ENCODE measurements at regions not wholly inside any gene's neighbourhood (a gene's known extent, or its start where the extent isn't known, plus 50 kb on each side); places are given as distances from the start of the nearest gene placed in this dataset.

DNA sequence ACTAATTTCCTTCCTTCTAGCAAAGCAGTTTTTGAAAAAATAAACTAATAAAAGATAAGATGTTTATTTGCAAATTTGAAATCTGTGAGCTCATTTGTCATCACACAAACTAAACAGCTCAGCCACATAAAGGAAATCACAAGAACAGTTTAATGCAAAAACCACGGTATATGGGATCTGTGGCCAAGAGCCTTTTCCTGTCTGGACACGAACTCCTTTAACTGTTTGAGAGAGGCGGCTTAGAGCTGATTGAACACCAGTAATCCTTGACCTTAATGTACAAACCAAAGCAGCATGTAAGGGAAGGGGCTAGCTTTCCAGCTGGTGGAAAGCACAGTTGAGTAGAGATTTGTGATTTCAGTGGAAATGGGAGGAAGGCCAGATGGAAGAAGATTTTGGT is 66.3 kb upstream of the SPINK5 start:
- no peak overlapping the region for H3K4me3 Mint-ChIP-seq
- no peaks in the 10 kb centered on the region for H3K27me3 Mint-ChIP-seq
- peaks cover 0 to 4% of the 10 kb centered on the region in 2 donors for H3K36me3 Mint-ChIP-seq
- Histone ChIP-seq H3K4me1 (ENCODE audit: insufficient read depth, low read length) (no peaks in the 10 kb centered on the region), H3K27me3 (ENCODE audit: insufficient read depth, low read length) (no peaks in the 10 kb centered on the region), H3K9me3 (ENCODE audit: control insufficient read depth in 1 of 2, low read length in 2 of 2) (no peaks in the 10 kb centered on the region), H3K27ac (ENCODE audit: low read depth, low read length) (no peak overlapping the region), H3K36me3 (ENCODE audit: insufficient read depth, low read length) (no peaks in the 10 kb centered on the region), H3K4me3 (ENCODE audit: low read length in 2 of 2) (no peak overlapping the region)
- H3K27ac Mint-ChIP-seq, result no peak overlapping the region
- POLR2A ChIA-PET (ENCODE audit: partially characterized antibody), result no interaction called here
- H3K4me1 Mint-ChIP-seq, result no peaks in the 10 kb centered on the region
- intact Hi-C loops (cut with micrococcal nuclease), result no loop called here
- DNase-seq, result no peak
- peaks cover 2 to 32% (median 26%) of the 10 kb centered on the region in 8 donors for H3K9me3 Mint-ChIP-seq
- CTCF ChIA-PET (ENCODE audit: partially characterized antibody), result no interaction called here

DNA sequence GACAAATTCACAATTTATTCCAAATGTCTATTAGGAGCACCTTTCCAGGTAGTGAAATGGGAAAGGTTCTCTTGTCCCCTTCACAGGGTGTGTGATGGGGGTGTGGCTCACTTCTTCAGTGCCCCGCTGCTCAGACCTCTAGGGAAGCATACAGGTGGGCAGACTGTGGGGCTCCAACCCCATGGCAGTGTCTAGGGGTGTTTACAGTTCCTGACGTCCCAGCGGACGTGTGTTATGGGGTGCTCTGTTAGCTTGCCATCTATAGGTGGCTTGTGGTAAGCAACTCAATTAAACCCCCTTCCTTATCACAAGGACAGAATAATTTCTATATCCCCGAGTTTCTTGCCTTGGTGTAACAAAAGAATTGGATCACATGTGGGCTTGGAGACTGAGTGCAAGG is 67.4 kb upstream of the SPINK5 start:
- no peaks in the 10 kb centered on the region for H3K4me1 ChIP-seq (ENCODE audit: insufficient read depth, low read length)
- Mint-ChIP-seq H3K4me1 (no peaks in the 10 kb centered on the region), H3K36me3 (peaks cover 0 to 4% of the 10 kb centered on the region in 2 donors)

DNA sequence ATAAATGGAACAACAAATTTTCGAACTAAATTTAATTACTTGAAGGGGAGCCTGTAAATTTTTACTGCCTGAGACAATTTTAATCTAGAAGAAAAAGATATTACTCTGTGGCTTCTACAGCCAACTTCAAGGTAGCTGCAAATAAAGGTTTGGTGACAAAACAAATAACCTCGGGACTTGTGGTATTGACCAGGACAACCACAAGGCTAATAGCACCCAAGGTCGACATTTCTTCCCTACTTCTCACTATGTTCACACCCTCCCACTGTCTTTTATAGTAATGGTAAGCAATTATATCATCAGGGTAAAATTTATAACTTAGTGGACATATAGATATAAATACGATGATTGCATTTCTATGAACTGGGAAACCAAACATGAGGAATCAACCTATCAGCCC is 67.9 kb upstream of the SPINK5 start:
- Mint-ChIP-seq H3K27ac (no peak overlapping the region), H3K4me3 (no peak overlapping the region), H3K36me3 (peaks cover 0 to 4% of the 10 kb centered on the region in 2 donors), H3K4me1 (no peaks in the 10 kb centered on the region), H3K27me3 (no peaks in the 10 kb centered on the region), H3K9me3 (peaks cover 2 to 19% (median 13%) of the 10 kb centered on the region in 8 donors)
- CTCF ChIA-PET (ENCODE audit: partially characterized antibody), result no interaction called here
- H3K36me3 ChIP-seq (ENCODE audit: insufficient read depth, low read length), result no peaks in the 10 kb centered on the region
- intact Hi-C loops (cut with micrococcal nuclease), result no loop called here
- no peak overlapping the region for H3K27ac ChIP-seq (ENCODE audit: low read depth, low read length)
- DNase-seq, result no peak
- H3K27me3 ChIP-seq (ENCODE audit: insufficient read depth, low read length), result no peaks in the 10 kb centered on the region
- POLR2A ChIA-PET (ENCODE audit: partially characterized antibody), result no interaction called here
- no peaks in the 10 kb centered on the region for H3K9me3 ChIP-seq (ENCODE audit: control insufficient read depth in 1 of 2, low read length in 2 of 2)
- no peak overlapping the region for H3K4me3 ChIP-seq (ENCODE audit: low read length in 2 of 2)
- H3K4me1 ChIP-seq (ENCODE audit: insufficient read depth, low read length), result no peaks in the 10 kb centered on the region

More for the DNA sequence above, 67.4 kb upstream of the SPINK5 start:
- Mint-ChIP-seq H3K27ac (no peak overlapping the region), H3K4me3 (no peak overlapping the region), H3K27me3 (no peaks in the 10 kb centered on the region), H3K9me3 (peaks cover 2 to 21% (median 18%) of the 10 kb centered on the region in 8 donors)
- intact Hi-C loops (cut with micrococcal nuclease), result no loop called here
- ChIA-PET POLR2A (ENCODE audit: partially characterized antibody) (no interaction called here), CTCF (ENCODE audit: partially characterized antibody) (no interaction called here)
- Histone ChIP-seq H3K27ac (ENCODE audit: low read depth, low read length) (no peak overlapping the region), H3K27me3 (ENCODE audit: insufficient read depth, low read length) (no peaks in the 10 kb centered on the region), H3K4me3 (ENCODE audit: low read length in 2 of 2) (no peak overlapping the region), H3K9me3 (ENCODE audit: control insufficient read depth in 1 of 2, low read length in 2 of 2) (no peaks in the 10 kb centered on the region), H3K36me3 (ENCODE audit: insufficient read depth, low read length) (no peaks in the 10 kb centered on the region)
- DNase-seq, result no peak

DNA sequence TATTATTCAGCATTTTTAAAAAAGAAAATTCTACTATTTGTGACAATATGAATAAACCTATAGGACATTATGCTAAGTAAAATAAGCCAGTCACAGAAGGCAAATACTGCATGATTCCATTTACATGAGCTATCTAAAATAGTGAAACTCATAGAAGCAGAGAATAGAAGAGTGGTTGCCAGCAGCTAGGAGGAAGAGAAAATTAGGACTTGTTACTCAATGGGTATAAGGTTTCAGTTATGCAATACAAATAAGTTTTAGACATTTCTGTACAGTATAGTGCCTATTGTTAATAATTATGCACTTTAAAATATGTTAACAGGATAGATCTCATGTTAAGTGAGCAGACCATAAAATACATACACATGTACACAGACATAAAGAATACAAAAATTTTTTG is 73.8 kb upstream of the SPINK5 start:
- intact Hi-C loops (cut with micrococcal nuclease), result no loop called here
- H3K36me3 ChIP-seq (ENCODE audit: insufficient read depth, low read length), result no peaks in the 10 kb centered on the region
- no peak for DNase-seq
- Mint-ChIP-seq H3K9me3 (peaks cover 0 to 2% (median under 1%) of the 10 kb centered on the region in 8 donors), H3K4me1 (no peaks in the 10 kb centered on the region), H3K4me3 (no peak overlapping the region), H3K27ac (no peak overlapping the region), H3K36me3 (no peaks in the 10 kb centered on the region), H3K27me3 (no peaks in the 10 kb centered on the region)
- ChIA-PET CTCF (ENCODE audit: partially characterized antibody) (no interaction called here), POLR2A (ENCODE audit: partially characterized antibody) (no interaction called here)
- H3K27me3 ChIP-seq (ENCODE audit: insufficient read depth, low read length), result no peaks in the 10 kb centered on the region
- H3K27ac ChIP-seq (ENCODE audit: low read depth, low read length), result no peak overlapping the region
- no peaks in the 10 kb centered on the region for H3K9me3 ChIP-seq (ENCODE audit: control insufficient read depth in 1 of 2, low read length in 2 of 2)
- H3K4me1 ChIP-seq (ENCODE audit: insufficient read depth, low read length), result no peaks in the 10 kb centered on the region
- no peak overlapping the region for H3K4me3 ChIP-seq (ENCODE audit: low read length in 2 of 2)

DNA sequence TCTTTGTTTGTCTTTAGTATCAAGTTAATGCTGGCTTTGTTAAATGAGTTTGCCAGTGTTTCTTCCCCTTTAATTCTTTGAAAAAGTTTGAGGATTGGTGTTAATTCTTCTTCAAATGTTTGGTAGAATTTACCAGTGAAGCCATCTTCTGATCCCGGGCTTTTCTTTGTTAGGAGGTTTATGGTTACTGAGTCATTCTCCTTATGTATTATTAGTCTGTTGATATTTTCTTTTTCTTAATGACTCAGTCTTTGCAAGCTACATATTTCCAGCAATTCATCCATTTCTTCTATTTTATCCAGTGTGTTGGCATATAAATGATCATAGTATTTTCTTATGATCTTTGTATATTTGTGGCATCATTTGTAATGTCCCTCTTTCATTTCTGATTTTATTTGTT is 74.5 kb upstream of the SPINK5 start:
- intact Hi-C loops (cut with micrococcal nuclease), result no loop called here
- Mint-ChIP-seq H3K4me1 (no peaks in the 10 kb centered on the region), H3K36me3 (no peaks in the 10 kb centered on the region), H3K27me3 (no peaks in the 10 kb centered on the region), H3K27ac (no peak overlapping the region), H3K9me3 (peaks cover 0 to 5% (median under 1%) of the 10 kb centered on the region in 8 donors), H3K4me3 (no peak overlapping the region)
- ChIA-PET POLR2A (ENCODE audit: partially characterized antibody) (no interaction called here), CTCF (ENCODE audit: partially characterized antibody) (no interaction called here)
- no peak for DNase-seq
- Histone ChIP-seq H3K27me3 (ENCODE audit: insufficient read depth, low read length) (no peaks in the 10 kb centered on the region), H3K4me3 (ENCODE audit: low read length in 2 of 2) (no peak overlapping the region), H3K27ac (ENCODE audit: low read depth, low read length) (no peak overlapping the region), H3K9me3 (ENCODE audit: control insufficient read depth in 1 of 2, low read length in 2 of 2) (no peaks in the 10 kb centered on the region), H3K4me1 (ENCODE audit: insufficient read depth, low read length) (no peaks in the 10 kb centered on the region), H3K36me3 (ENCODE audit: insufficient read depth, low read length) (no peaks in the 10 kb centered on the region)

DNA sequence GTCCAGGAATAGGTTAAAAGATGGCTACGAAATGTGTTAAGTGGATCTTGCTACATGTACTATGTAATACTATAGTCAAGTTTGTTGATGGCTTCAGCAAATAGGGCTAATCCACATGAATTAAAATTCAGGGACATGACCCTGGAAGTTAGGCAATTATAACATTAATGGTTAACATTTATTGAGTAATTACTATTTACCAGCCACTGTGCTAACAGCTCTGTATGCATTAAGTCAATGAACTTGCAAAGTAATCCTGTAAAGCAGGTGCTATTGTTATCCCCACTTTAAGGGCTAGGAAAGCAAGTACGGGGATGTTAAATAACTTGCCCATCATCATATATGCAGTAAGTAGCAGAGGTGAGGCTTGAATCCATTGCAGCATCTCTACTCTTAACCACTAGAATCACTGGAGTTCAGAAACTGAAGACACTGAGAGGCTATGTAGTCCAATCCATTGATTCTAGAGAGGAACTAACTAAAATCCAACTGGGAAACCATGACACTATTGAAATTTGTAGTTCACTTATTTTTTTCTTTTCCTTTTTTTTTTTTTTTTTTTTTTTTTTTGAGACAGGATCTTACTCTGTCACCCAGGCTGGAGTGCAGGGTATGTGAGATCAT is 77.5 kb upstream of the SPINK5 start:
- H3K9me3 ChIP-seq (ENCODE audit: control insufficient read depth in 1 of 2, low read length in 2 of 2), result no peaks in the 10 kb centered on the region
- Mint-ChIP-seq H3K36me3 (no peaks in the 10 kb centered on the region), H3K27ac (no peak overlapping the region), H3K4me3 (no peak overlapping the region), H3K27me3 (no peaks in the 10 kb centered on the region), H3K4me1 (no peaks in the 10 kb centered on the region), H3K9me3 (peaks cover 0 to 4% (median 0%) of the 10 kb centered on the region in 8 donors)
- ChIA-PET POLR2A (ENCODE audit: partially characterized antibody) (no interaction called here), CTCF (ENCODE audit: partially characterized antibody) (no interaction called here)
- no peaks in the 10 kb centered on the region for H3K36me3 ChIP-seq (ENCODE audit: insufficient read depth, low read length)
- H3K27me3 ChIP-seq (ENCODE audit: insufficient read depth, low read length), result no peaks in the 10 kb centered on the region
- H3K4me3 ChIP-seq (ENCODE audit: low read length in 2 of 2), result no peak overlapping the region
- H3K4me1 ChIP-seq (ENCODE audit: insufficient read depth, low read length), result no peaks in the 10 kb centered on the region
- intact Hi-C loops (cut with micrococcal nuclease), result no loop called here
- no peak for DNase-seq
- no peak overlapping the region for H3K27ac ChIP-seq (ENCODE audit: low read depth, low read length)

DNA sequence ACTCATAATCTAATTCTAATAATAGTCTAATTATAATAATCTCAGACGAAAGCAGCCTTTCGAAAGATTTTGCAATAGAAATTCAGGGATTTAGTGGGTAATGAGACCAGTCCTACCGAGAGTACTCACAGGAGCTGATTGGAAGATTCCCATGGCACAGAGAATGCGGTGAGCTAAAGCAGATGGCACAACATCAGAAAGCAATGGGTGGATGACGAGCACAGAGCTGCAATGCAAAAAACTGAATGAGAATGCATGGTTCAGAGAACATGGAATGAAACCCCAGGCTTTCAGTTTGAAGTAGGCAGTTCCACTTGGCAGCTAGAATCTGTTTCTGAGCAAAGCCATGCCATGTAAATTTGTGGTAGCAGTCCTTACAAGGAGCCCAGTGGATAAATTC is 78.2 kb upstream of the SPINK5 start:
- Mint-ChIP-seq H3K9me3 (peaks cover 0 to 4% (median 0%) of the 10 kb centered on the region in 8 donors), H3K4me3 (no peak overlapping the region), H3K27ac (no peak overlapping the region), H3K4me1 (no peaks in the 10 kb centered on the region), H3K27me3 (no peaks in the 10 kb centered on the region), H3K36me3 (no peaks in the 10 kb centered on the region)
- Histone ChIP-seq H3K27me3 (ENCODE audit: insufficient read depth, low read length) (no peaks in the 10 kb centered on the region), H3K36me3 (ENCODE audit: insufficient read depth, low read length) (no peaks in the 10 kb centered on the region), H3K27ac (ENCODE audit: low read depth, low read length) (no peak overlapping the region), H3K4me1 (ENCODE audit: insufficient read depth, low read length) (no peaks in the 10 kb centered on the region), H3K4me3 (ENCODE audit: low read length in 2 of 2) (no peak overlapping the region), H3K9me3 (ENCODE audit: control insufficient read depth in 1 of 2, low read length in 2 of 2) (no peaks in the 10 kb centered on the region)
- DNase-seq, result no peak
- intact Hi-C loops (cut with micrococcal nuclease), result no loop called here
- POLR2A ChIA-PET (ENCODE audit: partially characterized antibody), result no interaction called here
- CTCF ChIA-PET (ENCODE audit: partially characterized antibody), result no interaction called here

DNA sequence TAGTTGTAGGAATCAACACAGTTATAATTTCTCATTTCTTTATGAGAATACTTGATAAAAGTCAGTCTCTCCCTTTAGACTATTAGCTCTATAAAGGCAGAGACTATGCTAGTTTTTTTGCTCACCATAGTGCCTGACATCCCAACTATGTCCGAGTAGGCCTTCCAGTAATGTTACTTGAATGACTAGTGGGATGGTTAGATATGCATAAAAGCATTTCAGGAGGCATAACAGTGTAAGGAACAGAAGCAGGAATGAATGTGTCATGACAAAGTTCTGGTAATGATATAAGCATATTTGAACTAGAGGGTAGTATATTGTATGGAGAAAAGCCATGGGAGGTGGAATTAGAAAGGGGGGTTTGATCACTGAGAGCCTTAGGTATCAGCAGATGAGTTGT is 77.4 kb upstream of the C5orf46 start:
- H3K27ac Mint-ChIP-seq, result no peak overlapping the region
- H3K36me3 Mint-ChIP-seq, result no peaks in the 10 kb centered on the region
- intact Hi-C loops (cut with micrococcal nuclease), result no loop called here
- Histone ChIP-seq H3K9me3 (ENCODE audit: control insufficient read depth in 1 of 2, low read length in 2 of 2) (no peaks in the 10 kb centered on the region), H3K4me3 (ENCODE audit: low read length in 2 of 2) (no peak overlapping the region), H3K36me3 (ENCODE audit: insufficient read depth, low read length) (no peaks in the 10 kb centered on the region), H3K27ac (ENCODE audit: low read depth, low read length) (no peak overlapping the region), H3K27me3 (ENCODE audit: insufficient read depth, low read length) (no peaks in the 10 kb centered on the region), H3K4me1 (ENCODE audit: insufficient read depth, low read length) (no peaks in the 10 kb centered on the region)
- no peak overlapping the region for H3K4me3 Mint-ChIP-seq
- DNase-seq, result no peak
- peaks cover 0 to under 1% of the 10 kb centered on the region in 2 donors for H3K27me3 Mint-ChIP-seq
- CTCF ChIA-PET (ENCODE audit: partially characterized antibody), result no interaction called here
- POLR2A ChIA-PET (ENCODE audit: partially characterized antibody), result no interaction called here
- H3K9me3 Mint-ChIP-seq, result peaks cover 0 to 4% (median 0%) of the 10 kb centered on the region in 8 donors
- no peaks in the 10 kb centered on the region for H3K4me1 Mint-ChIP-seq

Measured in CD4-positive, alpha-beta memory T cell (primary cell).